ENCODE measurements at regions not wholly inside any gene's neighbourhood (a gene's known extent, or its start where the extent isn't known, plus 50 kb on each side); places are given as distances from the start of the nearest gene placed in this dataset.

DNA sequence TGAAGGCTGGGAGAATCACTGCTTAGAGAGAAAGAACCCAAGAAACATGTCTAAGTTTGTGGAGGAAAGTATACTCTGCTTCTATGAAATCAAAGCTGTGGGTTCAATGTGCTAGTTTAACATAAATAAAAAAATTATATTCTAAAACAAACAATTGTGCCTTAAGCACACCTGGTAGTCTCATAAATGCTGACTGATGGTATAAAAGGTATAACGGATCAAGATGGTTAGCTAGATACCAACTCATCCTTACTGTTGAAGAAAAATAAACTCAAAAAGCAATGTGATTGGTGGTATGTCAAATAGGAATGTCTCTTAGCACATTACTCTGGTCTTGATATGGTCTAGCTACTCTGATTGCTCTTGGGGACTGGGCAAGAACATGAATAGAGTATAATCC lies 117.8 kb downstream of the SLC41A2 start:
- no peak for TF ChIP-seq EZH2 (IDR thresholded peaks at IDR 0.05; ENCODE audit: insufficient read depth, poor library complexity, severe bottlenecking)
- no peak for TF ChIP-seq EZH2phosphoT487 (IDR thresholded peaks at IDR 0.05; ENCODE audit: insufficient read depth, low read depth)

All from GM23248 (cell line).